GM21576 (cell line): ENCODE measurements at regions not wholly inside any gene's neighbourhood (a gene's known extent, or its start where the extent isn't known, plus 50 kb on each side); places are given as distances from the start of the nearest gene placed in this dataset.
"Not testable (repeated sequence)": the region's sequence is repeated elsewhere in the genome, so short reads cannot be mapped to it uniquely, and the experiment has no call there.

Experiments
- ATAC-seq: cut with Tn5 transposase; IDR thresholded peaks from one replicate; pipeline ENCODE4 v1.9.1; 2021; ENCODE audit warnings: mild to moderate bottlenecking, moderate library complexity; ENCODE audit not compliant: unreplicated experiment

- no peak for ATAC-seq
Observed at GRCh38 chr12:126960221-126960620, 1306.7 kb upstream of the TMEM132C start.

GRCh38 chr12:126960709-126961108 lies 1306.3 kb upstream of the TMEM132C start:
- no peak for ATAC-seq

- no peak for ATAC-seq
Observed at GRCh38 chr12:126963825-126964224, 1303.1 kb upstream of the TMEM132C start.

- ATAC-seq: no peak
Observed at GRCh38 chr12:126966498-126966897, 1300.5 kb upstream of the TMEM132C start.

- no peak for ATAC-seq
Observed at GRCh38 chr12:126967152-126967551, 1299.8 kb upstream of the TMEM132C start.

- no peak for ATAC-seq
Observed at GRCh38 chr12:126974779-126975178, 1292.2 kb upstream of the TMEM132C start.

GRCh38 chr12:126976579-126976978 lies 1290.4 kb upstream of the TMEM132C start:
- ATAC-seq: no peak

- ATAC-seq: not testable (repeated sequence)
Observed at GRCh38 chr12:126979564-126979963, 1287.4 kb upstream of the TMEM132C start.

GRCh38 chr12:126982707-126983106 lies 1284.3 kb upstream of the TMEM132C start:
- ATAC-seq: no peak

GRCh38 chr12:126983735-126984134 lies 1283.2 kb upstream of the TMEM132C start:
- not testable (repeated sequence) for ATAC-seq

GRCh38 chr12:126985663-126986062 lies 1281.3 kb upstream of the TMEM132C start:
- not testable (repeated sequence) for ATAC-seq

- no peak for ATAC-seq
Observed at GRCh38 chr12:126989532-126989931, 1277.4 kb upstream of the TMEM132C start.

- ATAC-seq: no peak
Observed at GRCh38 chr12:126993898-126994297, 1273.1 kb upstream of the TMEM132C start.

- ATAC-seq: no peak
Observed at GRCh38 chr12:126994599-126994998, 1272.4 kb upstream of the TMEM132C start.

- no peak for ATAC-seq
Observed at GRCh38 chr12:126998031-126998430, 1268.9 kb upstream of the TMEM132C start.

- no peak for ATAC-seq
Observed at GRCh38 chr12:126998747-126999285, 1268.2 kb upstream of the TMEM132C start.

GRCh38 chr12:126999352-126999751 lies 1267.6 kb upstream of the TMEM132C start:
- no peak for ATAC-seq

- no peak for ATAC-seq
Observed at GRCh38 chr12:127005406-127005805, 1261.6 kb upstream of the TMEM132C start.

- no peak for ATAC-seq
Observed at GRCh38 chr12:127006972-127007371, 1260.0 kb upstream of the TMEM132C start.

GRCh38 chr12:127008755-127009403 lies 1258.1 kb upstream of the TMEM132C start:
- ATAC-seq: no peak

- ATAC-seq: no peak
Observed at GRCh38 chr12:127012109-127012508, 1254.9 kb upstream of the TMEM132C start.

GRCh38 chr12:127013197-127013596 lies 1253.8 kb upstream of the TMEM132C start:
- no peak for ATAC-seq

GRCh38 chr12:127014079-127014478 lies 1252.9 kb upstream of the TMEM132C start:
- no peak for ATAC-seq
